ENCODE measurements at regions not wholly inside any gene's neighbourhood (a gene's known extent, or its start where the extent isn't known, plus 50 kb on each side); places are given as distances from the start of the nearest gene placed in this dataset.
"Not testable (repeated sequence)": the region's sequence is repeated elsewhere in the genome, so short reads cannot be mapped to it uniquely, and the experiment has no call there.

- no peak for DNase-seq
Observed at GRCh38 chr11:86749821-86750401, 50.4 kb upstream of the PRSS23 start.

- DNase-seq, result no peak
Observed at GRCh38 chr11:86749376-86749775, 51.0 kb upstream of the PRSS23 start.

- peak in 1 of 56 donors; percentile 13 for DNase-seq
Observed at GRCh38 chr11:86748296-86748695, 52.0 kb upstream of the PRSS23 start.

- DNase-seq, result no peak
Observed at GRCh38 chr11:86747801-86748200, 52.5 kb upstream of the PRSS23 start.

- DNase-seq, result no peak
Observed at GRCh38 chr11:86746514-86746913, 53.8 kb upstream of the PRSS23 start.

GRCh38 chr11:86745571-86745970 is 54.8 kb upstream of the PRSS23 start:
- no peak for DNase-seq

- DNase-seq, result peak in 10 of 56 donors; percentile 1 to 48 (median 12)
Observed at GRCh38 chr11:86743223-86744118, 56.9 kb upstream of the PRSS23 start.

- DNase-seq, result no peak
Observed at GRCh38 chr11:86741839-86742805, 58.2 kb upstream of the PRSS23 start.

GRCh38 chr11:86741484-86741835 is 58.9 kb upstream of the PRSS23 start:
- DNase-seq, result no peak

- peak in 19 of 56 donors; percentile 5 to 59 (median 21) for DNase-seq
Observed at GRCh38 chr11:86740628-86741483, 59.5 kb upstream of the PRSS23 start.

GRCh38 chr11:86738568-86738967 is 61.8 kb upstream of the PRSS23 start:
- no peak for DNase-seq

- DNase-seq, result no peak
Observed at GRCh38 chr11:86737737-86738136, 62.6 kb upstream of the PRSS23 start.

GRCh38 chr11:86737230-86737629 is 63.1 kb upstream of the PRSS23 start:
- no peak for DNase-seq

GRCh38 chr11:86736291-86737143 is 63.8 kb upstream of the PRSS23 start:
- no peak for DNase-seq

GRCh38 chr11:86735451-86736290 is 63.3 kb upstream of the ME3 start:
- DNase-seq, result no peak

GRCh38 chr11:86732739-86733138 is 60.3 kb upstream of the ME3 start:
- DNase-seq, result not testable (repeated sequence)

- DNase-seq, result not testable (repeated sequence)
Observed at GRCh38 chr11:86732286-86732685, 59.9 kb upstream of the ME3 start.

GRCh38 chr11:86729576-86729975 is 57.2 kb upstream of the ME3 start:
- DNase-seq, result not testable (repeated sequence)

GRCh38 chr11:86728562-86728961 is 56.1 kb upstream of the ME3 start:
- no peak for DNase-seq
